ENCODE measurements at regions not wholly inside any gene's neighbourhood (a gene's known extent, or its start where the extent isn't known, plus 50 kb on each side); places are given as distances from the start of the nearest gene placed in this dataset.
A peak's percentile ranks its signal among the peaks of the same experiment; 100 is the strongest.

GRCh38 chr1:234934611-234935033, 194.0 kb downstream of the TOMM20 start:
- DNase-seq (ENCODE audit: low spot score): no peak

GRCh38 chr1:234933475-234933874, 195.2 kb downstream of the TOMM20 start:
- DNase-seq (ENCODE audit: low spot score): no peak

- no peak for DNase-seq (ENCODE audit: low spot score)
Observed at GRCh38 chr1:234932511-234933430, 195.9 kb downstream of the TOMM20 start.

GRCh38 chr1:234932106-234932505, 196.5 kb downstream of the TOMM20 start:
- DNase-seq (ENCODE audit: low spot score): no peak

- DNase-seq (ENCODE audit: low spot score): no peak
Observed at GRCh38 chr1:234931404-234931973, 197.1 kb downstream of the TOMM20 start.

GRCh38 chr1:234929369-234929768, 199.3 kb downstream of the TOMM20 start:
- no peak for DNase-seq (ENCODE audit: low spot score)

GRCh38 chr1:234928642-234929041, 200.0 kb downstream of the TOMM20 start:
- DNase-seq (ENCODE audit: low spot score): no peak

- DNase-seq (ENCODE audit: low spot score): no peak
Observed at GRCh38 chr1:234927971-234928640, 200.5 kb downstream of the TOMM20 start.

GRCh38 chr1:234927312-234927970, 201.2 kb downstream of the TOMM20 start:
- no peak for DNase-seq (ENCODE audit: low spot score)

- no peak for DNase-seq (ENCODE audit: low spot score)
Observed at GRCh38 chr1:234926559-234927311, 201.9 kb downstream of the TOMM20 start.

- DNase-seq (ENCODE audit: low spot score): no peak
Observed at GRCh38 chr1:234926264-234926558, 202.4 kb downstream of the TOMM20 start.

- peak; percentile 85 for DNase-seq (ENCODE audit: low spot score)
Observed at GRCh38 chr1:234925440-234926263, 203.0 kb downstream of the TOMM20 start.

GRCh38 chr1:234924450-234925355, 203.9 kb downstream of the TOMM20 start:
- no peak for DNase-seq (ENCODE audit: low spot score)

- DNase-seq (ENCODE audit: low spot score): no peak
Observed at GRCh38 chr1:234923626-234924025, 205.0 kb downstream of the TOMM20 start.

GRCh38 chr1:234922987-234923386, 205.7 kb downstream of the TOMM20 start:
- no peak for DNase-seq (ENCODE audit: low spot score)

- DNase-seq (ENCODE audit: low spot score): no peak
Observed at GRCh38 chr1:234921266-234922062, 207.2 kb downstream of the TOMM20 start.

GRCh38 chr1:234920843-234921140, 207.8 kb downstream of the TOMM20 start:
- no peak for DNase-seq (ENCODE audit: low spot score)

GRCh38 chr1:234920136-234920842, 208.3 kb downstream of the TOMM20 start:
- DNase-seq (ENCODE audit: low spot score): no peak

All from SW480 (cell line).